ENCODE measurements at regions not wholly inside any gene's neighbourhood (a gene's known extent, or its start where the extent isn't known, plus 50 kb on each side); places are given as distances from the start of the nearest gene placed in this dataset.

DNA sequence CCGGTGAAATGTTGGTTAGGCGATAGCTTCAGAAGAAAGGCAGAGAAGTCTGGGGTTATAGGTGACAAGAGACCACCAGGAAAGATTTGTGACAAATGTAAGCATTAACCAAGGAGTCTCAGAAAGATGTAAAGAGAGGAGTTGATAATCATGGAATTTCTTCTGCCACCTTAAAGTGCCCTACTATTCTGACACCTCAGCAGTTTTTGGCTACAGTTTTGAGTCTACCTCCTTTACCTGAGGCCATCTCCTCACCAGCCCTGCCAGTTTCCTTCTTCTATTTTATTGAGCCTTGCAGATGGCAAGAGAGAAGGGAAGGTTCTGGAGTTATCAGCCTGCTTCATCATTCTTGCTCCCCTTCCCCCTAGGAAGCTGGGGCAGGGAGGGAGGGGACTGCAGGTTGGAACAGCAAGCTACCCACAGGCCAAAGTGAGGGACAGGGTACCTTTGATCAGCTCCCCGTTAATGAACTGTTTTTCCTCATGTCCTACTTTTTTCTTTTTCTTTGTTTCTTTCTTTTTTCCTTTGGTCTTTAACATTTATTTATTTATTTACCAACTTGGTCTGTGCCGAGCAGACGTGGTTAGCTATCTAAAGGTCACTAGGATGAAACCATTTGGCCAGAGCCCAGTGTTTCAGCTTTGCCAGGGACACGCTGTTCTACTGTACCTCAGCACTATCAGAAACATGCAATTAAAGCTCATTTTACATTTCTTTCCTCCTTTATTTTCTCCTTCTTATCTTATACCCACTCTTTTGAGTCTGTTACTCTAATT, 438.7 kb upstream of the AR start:
- Histone ChIP-seq H3K9me3 (ENCODE audit: low read depth, low read length) (no peaks in the 10 kb centered on the region), H3K4me1 (ENCODE audit: insufficient read depth, low read length) (no peaks in the 10 kb centered on the region), H3K27me3 (ENCODE audit: insufficient read depth, low read length) (no peaks in the 10 kb centered on the region), H4K20me1 (ENCODE audit: insufficient read depth, low read length) (no peaks in the 10 kb centered on the region), H3K4me2 (ENCODE audit: insufficient read depth, low read length) (no peak overlapping the region), H3K79me2 (ENCODE audit: insufficient read depth, low read length) (no peaks in the 10 kb centered on the region), H3K27ac (ENCODE audit: low read depth, low read length) (no peak overlapping the region), H3K4me3 (ENCODE audit: insufficient read depth, low read length) (no peak overlapping the region), H2AFZ (ENCODE audit: low read length) (no peak overlapping the region), H3K36me3 (ENCODE audit: insufficient read depth, low read length) (no peaks in the 10 kb centered on the region)
- DNase-seq (ENCODE audit: insufficient read length, low spot score, missing footprints): peak; percentile 23
- no peak for TF ChIP-seq CTCF (IDR thresholded peaks at IDR 0.05; ENCODE audit: extremely low read depth, low read depth, low read length)

GRCh38 chrX:67100031-67100884, 443.6 kb upstream of the AR start:
- H3K27me3 ChIP-seq (ENCODE audit: insufficient read depth, low read length): no peaks in the 10 kb centered on the region
- no peak overlapping the region for H3K27ac ChIP-seq (ENCODE audit: low read depth, low read length)
- H4K20me1 ChIP-seq (ENCODE audit: insufficient read depth, low read length): no peaks in the 10 kb centered on the region
- no peak overlapping the region for H3K4me3 ChIP-seq (ENCODE audit: insufficient read depth, low read length)
- TF ChIP-seq CTCF (IDR thresholded peaks at IDR 0.05; ENCODE audit: extremely low read depth, low read depth, low read length): no peak
- H2AFZ ChIP-seq (ENCODE audit: low read length): no peak overlapping the region
- H3K4me1 ChIP-seq (ENCODE audit: insufficient read depth, low read length): no peaks in the 10 kb centered on the region
- H3K4me2 ChIP-seq (ENCODE audit: insufficient read depth, low read length): no peak overlapping the region
- no peaks in the 10 kb centered on the region for H3K9me3 ChIP-seq (ENCODE audit: low read depth, low read length)
- H3K36me3 ChIP-seq (ENCODE audit: insufficient read depth, low read length): no peaks in the 10 kb centered on the region
- DNase-seq (ENCODE audit: insufficient read length, low spot score, missing footprints): no peak
- no peaks in the 10 kb centered on the region for H3K79me2 ChIP-seq (ENCODE audit: insufficient read depth, low read length)

GRCh38 chrX:67094061-67094460, 449.8 kb upstream of the AR start:
- Histone ChIP-seq H3K4me2 (ENCODE audit: insufficient read depth, low read length) (no peak overlapping the region), H3K79me2 (ENCODE audit: insufficient read depth, low read length) (no peaks in the 10 kb centered on the region), H3K36me3 (ENCODE audit: insufficient read depth, low read length) (no peaks in the 10 kb centered on the region), H4K20me1 (ENCODE audit: insufficient read depth, low read length) (no peaks in the 10 kb centered on the region), H3K4me1 (ENCODE audit: insufficient read depth, low read length) (no peaks in the 10 kb centered on the region), H3K9me3 (ENCODE audit: low read depth, low read length) (no peaks in the 10 kb centered on the region), H3K27ac (ENCODE audit: low read depth, low read length) (no peak overlapping the region), H3K27me3 (ENCODE audit: insufficient read depth, low read length) (no peaks in the 10 kb centered on the region), H2AFZ (ENCODE audit: low read length) (no peak overlapping the region), H3K4me3 (ENCODE audit: insufficient read depth, low read length) (no peak overlapping the region)
- DNase-seq (ENCODE audit: insufficient read length, low spot score, missing footprints): no peak
- no peak for TF ChIP-seq CTCF (IDR thresholded peaks at IDR 0.05; ENCODE audit: extremely low read depth, low read depth, low read length)

- Histone ChIP-seq H3K4me2 (ENCODE audit: insufficient read depth, low read length) (no peak overlapping the region), H3K9me3 (ENCODE audit: low read depth, low read length) (no peaks in the 10 kb centered on the region), H4K20me1 (ENCODE audit: insufficient read depth, low read length) (no peaks in the 10 kb centered on the region), H3K36me3 (ENCODE audit: insufficient read depth, low read length) (no peaks in the 10 kb centered on the region), H3K27ac (ENCODE audit: low read depth, low read length) (no peak overlapping the region), H3K4me3 (ENCODE audit: insufficient read depth, low read length) (no peak overlapping the region), H3K27me3 (ENCODE audit: insufficient read depth, low read length) (no peaks in the 10 kb centered on the region), H3K79me2 (ENCODE audit: insufficient read depth, low read length) (no peaks in the 10 kb centered on the region), H2AFZ (ENCODE audit: low read length) (no peak overlapping the region), H3K4me1 (ENCODE audit: insufficient read depth, low read length) (no peaks in the 10 kb centered on the region)
- no peak for TF ChIP-seq CTCF (IDR thresholded peaks at IDR 0.05; ENCODE audit: extremely low read depth, low read depth, low read length)
- no peak for DNase-seq (ENCODE audit: insufficient read length, low spot score, missing footprints)
Measured at GRCh38 chrX:67050760-67051159, 411.9 kb upstream of the EDA2R start.
